ENCODE measurements at regions not wholly inside any gene's neighbourhood (a gene's known extent, or its start where the extent isn't known, plus 50 kb on each side); places are given as distances from the start of the nearest gene placed in this dataset.

DNA sequence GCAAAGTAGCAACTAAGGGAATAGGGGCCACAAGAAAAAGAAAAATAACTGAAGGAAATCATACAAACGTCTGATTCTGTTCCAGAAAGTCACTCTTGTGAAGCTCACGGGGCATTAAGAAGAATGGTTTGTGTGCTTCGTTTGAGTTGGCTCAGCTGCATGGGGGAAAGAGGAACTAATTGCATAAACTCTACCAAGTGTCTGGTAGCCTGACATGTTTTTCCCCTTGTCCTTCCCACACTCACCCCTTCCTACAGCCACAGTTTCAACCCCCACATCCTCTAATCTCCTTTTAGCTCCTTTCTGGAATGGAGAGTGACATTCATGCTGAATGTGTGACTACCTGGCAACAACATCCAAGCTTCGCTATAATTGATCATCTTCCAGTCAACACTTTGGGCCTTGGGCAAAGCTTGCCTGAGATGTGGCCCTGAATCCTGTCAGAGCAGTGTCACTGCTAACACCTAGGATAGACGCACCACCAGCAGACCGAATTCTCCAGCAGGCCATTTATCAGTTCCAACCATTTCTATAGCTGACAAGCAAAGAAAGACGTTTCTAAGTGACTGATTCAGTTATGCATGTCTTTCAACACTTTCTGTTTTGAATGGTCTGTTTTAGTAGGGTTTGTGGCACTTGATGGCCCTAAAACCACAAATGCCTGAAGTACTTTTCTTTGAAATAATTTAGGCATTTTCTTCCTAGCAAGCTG, 439.6 kb downstream of the TTLL7 start:
- Histone ChIP-seq H3K27ac (ENCODE audit: poor library complexity, severe bottlenecking) (no peak overlapping the region), H3K36me3 (ENCODE audit: low read depth) (no peaks in the 10 kb centered on the region), H3K4me1 (ENCODE audit: insufficient read depth, poor library complexity, severe bottlenecking) (no peaks in the 10 kb centered on the region), H3K27me3 (ENCODE audit: insufficient read depth, poor library complexity, severe bottlenecking) (no peaks in the 10 kb centered on the region), H3K9me3 (ENCODE audit: severe bottlenecking) (no peaks in the 10 kb centered on the region), H3K4me3 (ENCODE audit: severe bottlenecking) (no peak overlapping the region)
- no peak for DNase-seq (ENCODE audit: low spot score)
- ATAC-seq (ENCODE audit: low read depth) = no peak
- TF ChIP-seq, protein P1, sequence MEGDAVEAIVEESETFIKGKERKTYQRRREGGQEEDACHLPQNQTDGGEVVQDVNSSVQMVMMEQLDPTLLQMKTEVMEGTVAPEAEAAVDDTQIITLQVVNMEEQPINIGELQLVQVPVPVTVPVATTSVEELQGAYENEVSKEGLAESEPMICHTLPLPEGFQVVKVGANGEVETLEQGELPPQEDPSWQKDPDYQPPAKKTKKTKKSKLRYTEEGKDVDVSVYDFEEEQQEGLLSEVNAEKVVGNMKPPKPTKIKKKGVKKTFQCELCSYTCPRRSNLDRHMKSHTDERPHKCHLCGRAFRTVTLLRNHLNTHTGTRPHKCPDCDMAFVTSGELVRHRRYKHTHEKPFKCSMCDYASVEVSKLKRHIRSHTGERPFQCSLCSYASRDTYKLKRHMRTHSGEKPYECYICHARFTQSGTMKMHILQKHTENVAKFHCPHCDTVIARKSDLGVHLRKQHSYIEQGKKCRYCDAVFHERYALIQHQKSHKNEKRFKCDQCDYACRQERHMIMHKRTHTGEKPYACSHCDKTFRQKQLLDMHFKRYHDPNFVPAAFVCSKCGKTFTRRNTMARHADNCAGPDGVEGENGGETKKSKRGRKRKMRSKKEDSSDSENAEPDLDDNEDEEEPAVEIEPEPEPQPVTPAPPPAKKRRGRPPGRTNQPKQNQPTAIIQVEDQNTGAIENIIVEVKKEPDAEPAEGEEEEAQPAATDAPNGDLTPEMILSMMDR (IDR thresholded peaks at IDR 0.05; ENCODE audit: poor library complexity, severe bottlenecking) = no peak

DNA sequence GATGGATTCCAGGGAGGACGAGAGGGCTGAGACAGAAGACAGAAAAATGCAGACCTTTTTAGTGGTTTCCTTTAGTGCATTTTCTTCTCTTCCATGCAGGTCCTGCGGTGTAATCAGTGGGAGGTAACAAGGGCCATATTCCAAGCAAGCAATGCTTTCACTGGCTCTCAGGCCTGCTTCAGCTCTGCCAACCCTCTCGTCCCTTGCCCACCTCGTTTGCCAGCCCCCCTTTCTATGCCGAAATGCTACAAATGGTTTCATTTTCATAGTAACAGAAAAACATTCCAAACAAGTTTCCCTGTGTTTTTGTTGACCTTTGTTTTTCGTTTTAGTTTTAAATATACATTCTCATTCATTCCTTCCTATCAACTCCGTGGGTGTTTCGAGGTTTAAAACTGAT, 443.1 kb downstream of the TTLL7 start:
- no peaks in the 10 kb centered on the region for H3K36me3 ChIP-seq (ENCODE audit: low read depth)
- no peaks in the 10 kb centered on the region for H3K9me3 ChIP-seq (ENCODE audit: severe bottlenecking)
- ATAC-seq (ENCODE audit: low read depth) (no peak), DNase-seq (ENCODE audit: low spot score) (no peak)
- H3K4me1 ChIP-seq (ENCODE audit: insufficient read depth, poor library complexity, severe bottlenecking) = no peaks in the 10 kb centered on the region
- no peaks in the 10 kb centered on the region for H3K27me3 ChIP-seq (ENCODE audit: insufficient read depth, poor library complexity, severe bottlenecking)
- H3K4me3 ChIP-seq (ENCODE audit: severe bottlenecking) = no peak overlapping the region
- TF ChIP-seq, protein P1 (IDR thresholded peaks at IDR 0.05; ENCODE audit: poor library complexity, severe bottlenecking) = no peak
- H3K27ac ChIP-seq (ENCODE audit: poor library complexity, severe bottlenecking) = no peak overlapping the region

DNA sequence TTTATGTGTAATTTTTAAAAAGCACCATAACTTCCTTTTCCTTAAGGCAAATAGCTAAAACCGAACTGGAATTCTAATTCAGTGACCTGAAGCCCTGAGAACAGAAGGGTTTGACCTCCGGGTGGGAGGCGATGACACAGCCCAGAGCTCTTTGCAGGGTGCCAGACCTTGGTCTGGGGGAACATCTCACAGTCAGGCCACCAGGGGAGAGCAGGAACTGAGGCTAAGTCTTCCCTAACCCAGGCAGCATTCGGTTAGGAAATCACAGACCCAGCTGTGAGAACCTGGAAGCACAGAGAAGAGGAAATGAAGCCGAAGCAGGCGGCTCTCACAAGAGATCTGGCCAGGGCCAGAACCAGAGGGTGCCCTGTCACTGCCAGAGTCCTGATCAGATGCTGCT, 444.8 kb downstream of the TTLL7 start:
- ATAC-seq (ENCODE audit: low read depth) (no peak), DNase-seq (ENCODE audit: low spot score) (no peak)
- Histone ChIP-seq H3K36me3 (ENCODE audit: low read depth) (no peaks in the 10 kb centered on the region), H3K27ac (ENCODE audit: poor library complexity, severe bottlenecking) (no peak overlapping the region), H3K27me3 (ENCODE audit: insufficient read depth, poor library complexity, severe bottlenecking) (no peaks in the 10 kb centered on the region), H3K4me1 (ENCODE audit: insufficient read depth, poor library complexity, severe bottlenecking) (no peaks in the 10 kb centered on the region), H3K4me3 (ENCODE audit: severe bottlenecking) (no peak overlapping the region), H3K9me3 (ENCODE audit: severe bottlenecking) (no peaks in the 10 kb centered on the region)
- TF ChIP-seq, protein P1 (IDR thresholded peaks at IDR 0.05; ENCODE audit: poor library complexity, severe bottlenecking) = no peak

DNA sequence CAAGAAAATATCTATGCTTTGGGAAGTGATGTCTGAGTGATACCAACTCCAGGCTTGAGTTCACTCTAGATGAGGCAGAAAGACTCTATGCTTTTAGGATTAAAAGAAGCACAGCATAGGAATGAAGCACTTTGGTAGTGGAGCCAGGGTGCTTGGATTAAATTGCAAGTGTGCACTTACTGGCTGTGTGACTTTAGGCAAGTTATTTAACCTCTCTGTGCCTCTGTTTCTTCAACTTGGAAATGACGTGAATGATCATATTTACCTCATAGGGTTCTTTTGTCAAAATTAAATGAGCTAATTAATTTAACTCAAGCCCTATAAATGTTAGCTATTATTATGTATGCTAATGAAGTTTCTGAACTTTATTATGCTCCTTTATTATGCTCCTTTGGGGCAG, 446.1 kb downstream of the TTLL7 start:
- DNase-seq (ENCODE audit: low spot score) = no peak
- H3K4me3 ChIP-seq (ENCODE audit: severe bottlenecking) = no peak overlapping the region
- TF ChIP-seq, protein P1 (IDR thresholded peaks at IDR 0.05; ENCODE audit: poor library complexity, severe bottlenecking) = no peak
- no peak for ATAC-seq (ENCODE audit: low read depth)
- H3K9me3 ChIP-seq (ENCODE audit: severe bottlenecking) = no peaks in the 10 kb centered on the region
- no peak overlapping the region for H3K27ac ChIP-seq (ENCODE audit: poor library complexity, severe bottlenecking)
- no peaks in the 10 kb centered on the region for H3K36me3 ChIP-seq (ENCODE audit: low read depth)
- H3K4me1 ChIP-seq (ENCODE audit: insufficient read depth, poor library complexity, severe bottlenecking) = no peaks in the 10 kb centered on the region
- H3K27me3 ChIP-seq (ENCODE audit: insufficient read depth, poor library complexity, severe bottlenecking) = no peaks in the 10 kb centered on the region

DNA sequence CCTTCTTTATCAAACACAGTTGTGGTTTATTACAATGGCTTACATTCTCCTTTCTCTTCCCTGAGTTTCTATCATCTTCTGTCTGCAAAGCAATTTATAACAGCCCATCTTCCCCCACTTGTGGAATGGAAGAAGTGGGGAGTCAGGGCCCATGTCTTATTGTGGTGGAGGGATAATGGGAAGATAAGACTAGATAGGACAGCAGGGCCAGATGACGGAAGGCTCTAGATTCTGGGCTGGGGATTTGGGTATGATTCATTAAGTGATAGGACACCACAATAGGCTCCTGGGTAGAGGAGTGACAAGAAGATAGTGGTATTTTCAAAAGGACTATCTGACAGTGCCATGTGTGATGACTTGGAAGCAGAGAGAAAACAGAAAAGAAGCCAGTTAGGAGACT, 450.6 kb downstream of the TTLL7 start:
- H3K36me3 ChIP-seq (ENCODE audit: low read depth) = no peaks in the 10 kb centered on the region
- TF ChIP-seq, protein P1 (IDR thresholded peaks at IDR 0.05; ENCODE audit: poor library complexity, severe bottlenecking) = no peak

More for the DNA sequence above, 450.6 kb downstream of the TTLL7 start:
- Histone ChIP-seq H3K4me3 (ENCODE audit: severe bottlenecking) (no peak overlapping the region), H3K27me3 (ENCODE audit: insufficient read depth, poor library complexity, severe bottlenecking) (no peaks in the 10 kb centered on the region), H3K27ac (ENCODE audit: poor library complexity, severe bottlenecking) (no peak overlapping the region), H3K4me1 (ENCODE audit: insufficient read depth, poor library complexity, severe bottlenecking) (no peaks in the 10 kb centered on the region), H3K9me3 (ENCODE audit: severe bottlenecking) (no peaks in the 10 kb centered on the region)
- ATAC-seq (ENCODE audit: low read depth) (no peak), DNase-seq (ENCODE audit: low spot score) (no peak)
